Ovary (tissue), 3 donors: ENCODE measurements at regions not wholly inside any gene's neighbourhood (a gene's known extent, or its start where the extent isn't known, plus 50 kb on each side); places are given as distances from the start of the nearest gene placed in this dataset.

Source experiments
- EP300 ChIP-seq: sonication (generic); formaldehyde crosslinking; IDR thresholded peaks from one replicate; pipeline ENCODE4 v1.6.1; 2017; ENCODE audit warnings: antibody characterized with exemption
- POLR2A ChIP-seq: fragments of 450-650 bp; IDR thresholded peaks from one replicate; pipeline ENCODE4 v1.6.1; 2017; ENCODE audit warnings: antibody characterized with exemption, mild to moderate bottlenecking, moderate library complexity
- TF ChIP-seq, protein P1 (sequence below), 3 donors: fragments of 450-650 bp in 2 of 3; fragments of 200-600 bp in 1 of 3; IDR thresholded peaks; one replicate each; pipeline versions ENCODE4 v1.5.1 to v1.8.0; 2016 to 2022; ENCODE audit warnings: antibody characterized with exemption in 3 of 3, mild to moderate bottlenecking in 1 of 3
- donor health status: DM: no; HTN: no; CAD: no.

DNA sequence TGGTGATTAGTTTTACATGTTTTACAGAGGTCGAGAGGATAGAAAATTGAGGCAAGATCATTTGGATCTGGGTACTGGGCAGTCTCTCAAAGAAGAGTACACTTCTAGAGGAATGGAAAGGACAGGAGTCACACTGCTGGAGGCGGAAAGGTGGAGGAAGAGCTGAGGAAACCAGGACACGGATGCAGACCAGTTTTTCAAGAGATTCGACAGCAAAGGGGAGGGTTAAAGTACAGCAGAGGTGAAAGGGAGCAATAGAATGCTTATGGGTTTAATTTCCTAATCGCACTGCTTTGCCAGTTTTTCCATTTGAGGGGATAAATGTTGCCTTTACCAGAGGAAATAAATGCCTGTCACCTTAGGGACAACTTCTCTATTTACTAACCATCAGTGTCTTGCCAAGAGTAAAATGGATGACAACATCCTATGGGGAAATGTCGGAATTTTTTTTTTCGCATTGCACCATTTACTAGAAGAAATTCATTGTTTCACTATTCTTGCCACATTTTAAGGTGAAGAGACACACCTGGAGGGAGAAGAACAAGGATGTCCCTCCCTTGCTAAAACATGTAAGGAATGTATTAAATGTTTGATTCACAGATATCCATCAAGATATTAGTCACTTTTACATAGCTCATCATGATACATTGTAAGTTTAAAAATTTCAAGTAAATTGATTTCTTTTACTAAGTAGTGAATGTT is 226.6 kb downstream of the COL12A1 start:
- TF ChIP-seq POLR2A (no peak), EP300 (no peak)
- TF ChIP-seq, protein P1, sequence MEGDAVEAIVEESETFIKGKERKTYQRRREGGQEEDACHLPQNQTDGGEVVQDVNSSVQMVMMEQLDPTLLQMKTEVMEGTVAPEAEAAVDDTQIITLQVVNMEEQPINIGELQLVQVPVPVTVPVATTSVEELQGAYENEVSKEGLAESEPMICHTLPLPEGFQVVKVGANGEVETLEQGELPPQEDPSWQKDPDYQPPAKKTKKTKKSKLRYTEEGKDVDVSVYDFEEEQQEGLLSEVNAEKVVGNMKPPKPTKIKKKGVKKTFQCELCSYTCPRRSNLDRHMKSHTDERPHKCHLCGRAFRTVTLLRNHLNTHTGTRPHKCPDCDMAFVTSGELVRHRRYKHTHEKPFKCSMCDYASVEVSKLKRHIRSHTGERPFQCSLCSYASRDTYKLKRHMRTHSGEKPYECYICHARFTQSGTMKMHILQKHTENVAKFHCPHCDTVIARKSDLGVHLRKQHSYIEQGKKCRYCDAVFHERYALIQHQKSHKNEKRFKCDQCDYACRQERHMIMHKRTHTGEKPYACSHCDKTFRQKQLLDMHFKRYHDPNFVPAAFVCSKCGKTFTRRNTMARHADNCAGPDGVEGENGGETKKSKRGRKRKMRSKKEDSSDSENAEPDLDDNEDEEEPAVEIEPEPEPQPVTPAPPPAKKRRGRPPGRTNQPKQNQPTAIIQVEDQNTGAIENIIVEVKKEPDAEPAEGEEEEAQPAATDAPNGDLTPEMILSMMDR (IDR thresholded peaks at IDR 0.05), result no peak
